GM21447 (cell line): ENCODE measurements at regions not wholly inside any gene's neighbourhood (a gene's known extent, or its start where the extent isn't known, plus 50 kb on each side); places are given as distances from the start of the nearest gene placed in this dataset.
"Not testable (repeated sequence)": the region's sequence is repeated elsewhere in the genome, so short reads cannot be mapped to it uniquely, and the experiment has no call there.

ENCODE experiments used
- ATAC-seq: cut with Tn5 transposase; IDR thresholded peaks from one replicate; pipeline ENCODE4 v1.9.1; 2021; ENCODE audit not compliant: unreplicated experiment

DNA sequence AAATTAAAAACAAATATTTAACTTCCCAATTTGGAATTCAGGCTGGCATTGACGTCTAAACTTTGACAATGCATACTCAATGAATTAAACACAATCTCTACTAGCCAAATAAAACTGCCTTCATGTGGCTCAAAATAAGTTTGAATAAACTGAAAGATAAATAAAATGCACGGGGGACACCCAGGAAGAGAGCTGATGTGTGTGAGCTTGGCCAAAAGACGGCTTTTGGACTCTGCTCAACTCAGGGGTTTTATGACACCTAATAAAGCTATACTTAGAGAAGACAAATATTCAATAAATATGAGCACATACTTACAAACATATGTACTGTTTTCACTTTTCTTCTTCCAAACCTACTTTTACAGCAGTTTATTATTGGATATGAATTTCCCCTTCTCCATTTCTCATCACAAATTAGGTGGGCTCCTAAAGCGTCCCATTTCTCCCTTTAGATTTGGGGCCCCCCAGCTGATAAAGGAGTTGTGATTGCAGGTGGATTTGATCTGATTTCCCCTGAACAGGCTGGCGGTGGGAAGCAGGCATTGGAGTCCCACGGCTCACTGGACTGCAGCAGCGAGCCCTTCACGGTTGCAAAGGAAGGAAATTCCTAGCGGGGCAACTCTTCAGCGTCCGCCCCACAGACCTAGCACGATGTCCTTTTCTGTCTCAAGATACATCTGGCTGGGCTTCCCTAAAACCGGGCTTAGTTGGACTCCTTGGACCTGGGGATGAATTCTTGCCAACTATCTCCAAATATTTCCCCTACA lies 79.6 kb downstream of the INSIG1 start:
- no peak for ATAC-seq

DNA sequence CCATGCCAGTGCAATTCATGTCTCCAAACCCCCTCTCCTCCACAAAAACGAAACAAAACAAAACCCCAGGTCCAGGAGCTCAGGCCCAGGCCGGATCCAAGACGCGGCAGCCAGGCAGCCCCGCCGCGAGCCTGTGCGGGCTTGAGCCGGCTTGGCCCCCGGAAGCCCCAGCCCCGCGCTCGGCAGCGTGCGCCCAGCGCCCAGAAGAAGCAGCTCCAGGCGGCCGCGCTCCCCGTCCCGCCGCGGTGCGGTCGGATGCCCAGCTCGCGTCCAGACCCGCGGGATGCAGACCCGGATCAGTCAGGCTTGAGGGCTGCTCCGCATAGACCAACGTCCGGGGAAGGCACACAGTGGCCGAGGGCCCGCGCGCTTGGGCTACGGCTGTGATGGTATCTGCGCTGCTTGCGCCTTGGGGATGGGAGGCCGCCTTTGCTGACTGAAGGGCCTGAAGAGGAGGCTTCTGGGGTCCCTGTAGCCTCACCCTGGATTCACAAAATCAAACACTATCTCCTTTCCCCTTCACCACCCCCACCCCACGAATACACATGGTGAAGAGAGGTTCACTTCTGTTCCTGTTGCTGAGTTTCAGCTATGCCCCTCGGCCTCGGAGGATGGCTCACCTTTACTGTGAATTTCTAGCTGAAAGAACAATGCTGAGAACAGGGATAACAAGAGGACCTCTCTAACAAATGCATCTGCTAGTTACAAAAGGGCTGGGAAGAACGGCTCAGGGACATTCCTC lies 79.9 kb upstream of the EN2 start:
- ATAC-seq = no peak

DNA sequence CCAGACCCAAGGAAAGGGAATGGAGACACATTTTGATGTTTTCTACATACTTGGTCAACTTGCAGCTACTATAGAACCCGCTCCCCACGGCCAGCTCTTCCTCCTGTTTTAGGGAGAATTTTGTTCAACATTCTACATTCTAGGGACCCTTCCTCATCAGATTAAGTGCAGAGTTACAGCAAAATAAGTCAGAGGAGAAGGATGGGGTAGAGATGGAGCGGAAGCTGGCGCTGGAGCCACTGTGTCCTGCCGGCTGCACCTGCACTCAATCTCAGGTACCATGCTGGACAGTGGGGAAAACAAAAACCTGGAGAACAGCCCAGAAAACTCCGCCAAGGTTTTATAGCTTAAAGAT lies 79.4 kb upstream of the EN2 start:
- no peak for ATAC-seq

DNA sequence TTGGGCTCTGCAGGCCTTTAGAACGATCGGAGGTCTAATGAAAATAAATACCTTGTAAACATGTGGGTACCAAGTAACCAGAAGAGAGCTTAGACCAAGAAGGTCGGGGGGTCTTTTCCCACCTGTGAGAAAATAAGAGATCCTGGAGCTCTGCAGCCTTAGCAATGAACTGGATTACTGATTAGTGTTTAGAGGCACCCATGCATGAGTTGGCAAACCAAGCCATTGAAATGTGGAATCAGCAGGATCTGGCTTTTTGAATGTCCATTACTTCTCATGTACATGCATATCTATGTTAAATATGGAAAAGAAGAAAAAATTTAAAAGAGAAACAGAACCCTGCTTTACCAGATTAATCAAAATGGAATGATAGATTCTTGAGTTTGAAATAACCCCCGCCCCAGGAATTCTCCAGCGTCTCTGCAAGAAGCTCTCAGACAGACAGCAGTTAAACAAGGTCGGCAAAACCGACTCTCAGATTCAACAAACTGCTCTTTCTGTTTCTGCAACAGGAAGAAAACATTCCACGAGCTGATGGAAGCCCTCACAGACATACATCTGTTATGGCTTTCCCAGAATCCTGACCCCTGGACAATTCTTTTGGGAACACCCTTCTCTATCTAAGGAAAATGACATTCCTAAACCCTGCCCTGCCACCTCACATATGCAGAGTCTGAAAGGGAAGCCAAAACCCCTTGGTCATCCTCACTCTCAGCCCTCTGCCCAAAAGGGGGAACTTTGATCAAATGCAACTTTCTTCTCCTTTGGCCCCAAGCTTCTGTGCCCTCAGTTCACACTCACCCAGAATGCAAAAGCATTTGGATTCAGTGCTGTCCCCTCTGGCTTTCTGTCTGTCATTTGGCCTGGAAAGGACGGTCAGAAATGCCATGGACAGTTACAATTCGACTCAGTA lies 78.7 kb upstream of the EN2 start:
- no peak for ATAC-seq

DNA sequence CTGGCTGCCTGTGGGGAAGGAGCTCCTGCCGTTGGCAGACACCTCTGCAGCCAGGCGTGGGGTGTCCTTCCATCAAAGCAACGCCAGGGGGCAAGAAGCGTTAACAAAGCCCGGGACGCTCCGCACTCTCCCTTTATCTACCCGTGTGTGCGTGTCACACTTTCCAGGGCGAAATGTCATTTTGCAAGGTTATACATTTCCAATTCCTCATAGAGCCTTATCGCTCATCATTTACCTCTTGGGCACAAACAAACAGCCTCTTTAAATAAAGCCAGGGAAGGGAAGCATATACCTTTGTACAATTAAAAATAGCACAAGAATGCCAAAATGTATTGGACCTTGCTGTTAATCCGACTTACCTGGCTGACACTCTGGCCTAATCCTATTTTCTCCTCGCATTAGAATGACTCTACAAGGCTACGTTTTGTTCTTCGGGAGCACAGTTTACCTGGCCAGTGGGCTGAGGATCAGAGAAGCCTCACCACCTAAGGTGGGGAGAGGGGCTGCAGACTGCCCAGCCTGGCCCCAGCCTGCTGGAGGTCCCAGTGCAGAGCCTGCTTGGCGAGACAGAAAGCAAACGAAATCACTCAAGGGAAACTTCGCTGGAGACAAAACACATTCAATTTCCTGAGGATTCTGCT lies 77.6 kb upstream of the EN2 start:
- ATAC-seq = peak; percentile 68

DNA sequence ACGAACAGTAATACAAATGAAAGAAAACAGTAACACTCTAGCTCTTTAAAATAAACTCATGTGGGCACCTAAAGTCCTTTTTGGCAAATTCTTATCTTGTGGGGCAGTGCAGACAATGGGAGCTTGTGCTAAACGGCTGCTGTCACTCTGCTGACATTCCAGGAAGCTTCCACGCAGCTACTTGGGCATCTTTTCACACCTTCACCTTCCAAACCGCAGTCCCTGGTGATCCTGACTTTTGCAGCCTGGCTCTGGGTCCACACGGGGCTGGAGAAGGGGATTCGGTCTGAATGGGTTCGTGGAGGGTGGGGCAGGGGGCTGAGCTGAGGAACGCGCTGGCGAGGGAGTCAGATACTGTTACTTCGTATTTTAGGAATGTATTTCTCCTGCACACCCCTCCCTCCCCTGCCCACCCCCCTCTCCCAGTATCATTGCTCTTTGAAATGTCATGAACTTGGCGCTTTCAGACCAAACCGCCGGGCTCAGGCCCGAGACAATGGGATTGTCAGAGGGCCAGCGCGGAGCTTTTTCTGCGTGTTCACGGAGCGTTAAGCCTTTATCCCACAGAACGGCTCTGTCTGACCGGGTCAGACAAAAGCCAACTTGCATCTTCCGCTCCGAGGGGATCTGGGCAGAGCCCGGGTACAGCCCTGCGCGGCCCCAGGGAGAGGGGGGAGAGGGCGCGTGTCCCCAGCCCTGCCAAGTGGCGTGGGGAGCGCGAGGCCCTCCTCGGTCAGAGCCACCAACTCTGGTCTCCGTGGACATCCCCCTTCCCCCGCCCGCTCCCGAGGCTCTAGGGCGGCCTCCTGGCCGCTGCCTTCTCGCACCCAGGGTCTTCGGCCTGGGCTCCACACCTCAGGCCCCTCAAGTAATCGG lies 76.7 kb upstream of the EN2 start:
- ATAC-seq = no peak

DNA sequence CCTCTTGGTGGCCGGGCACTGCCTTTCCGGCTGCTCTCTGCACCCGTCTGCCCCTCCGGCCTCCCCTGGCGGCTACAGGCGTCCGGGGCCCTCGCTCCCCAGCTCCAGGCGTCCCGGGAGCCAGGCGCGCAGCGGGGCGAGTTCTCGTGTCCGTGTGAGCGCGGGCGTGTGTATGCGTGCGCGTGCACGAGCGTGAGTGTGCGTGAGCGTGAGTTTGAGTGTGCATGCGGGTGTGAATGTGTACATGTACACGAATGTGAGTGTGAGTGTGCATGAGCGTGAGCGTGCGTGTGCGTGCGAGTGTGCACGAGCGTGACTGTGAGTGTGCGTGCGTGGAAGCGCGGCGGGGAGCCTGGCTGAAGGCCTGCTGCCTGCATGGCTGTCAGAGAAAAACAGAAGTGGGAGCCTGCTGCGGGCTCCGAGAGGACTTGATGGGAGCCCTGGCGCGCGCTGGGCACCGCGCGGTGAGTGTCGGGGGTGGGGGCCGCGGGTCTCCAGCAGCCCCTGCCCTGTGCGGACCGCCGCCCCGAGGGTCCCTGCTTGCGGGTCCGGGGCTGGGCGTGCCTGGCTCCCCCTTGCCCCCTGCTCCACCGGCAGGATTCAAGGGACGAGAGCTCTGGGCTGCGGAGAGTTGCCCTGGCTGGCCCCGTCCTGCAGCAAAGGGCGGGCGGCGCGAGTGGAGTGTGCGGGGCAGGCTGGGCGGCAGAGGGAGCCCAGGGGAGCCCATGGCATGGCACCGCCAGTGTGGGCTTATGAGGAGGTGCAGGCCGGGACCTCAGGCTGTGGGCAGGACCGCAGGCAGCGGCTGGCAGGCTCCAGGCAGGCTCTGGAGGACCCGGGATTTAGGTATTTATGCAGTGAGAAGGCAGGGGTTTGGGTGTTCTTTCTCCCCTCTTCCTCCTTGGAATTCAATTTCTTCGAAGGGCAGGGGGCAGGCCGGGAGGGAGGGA lies 75.8 kb upstream of the EN2 start:
- ATAC-seq = no peak

DNA sequence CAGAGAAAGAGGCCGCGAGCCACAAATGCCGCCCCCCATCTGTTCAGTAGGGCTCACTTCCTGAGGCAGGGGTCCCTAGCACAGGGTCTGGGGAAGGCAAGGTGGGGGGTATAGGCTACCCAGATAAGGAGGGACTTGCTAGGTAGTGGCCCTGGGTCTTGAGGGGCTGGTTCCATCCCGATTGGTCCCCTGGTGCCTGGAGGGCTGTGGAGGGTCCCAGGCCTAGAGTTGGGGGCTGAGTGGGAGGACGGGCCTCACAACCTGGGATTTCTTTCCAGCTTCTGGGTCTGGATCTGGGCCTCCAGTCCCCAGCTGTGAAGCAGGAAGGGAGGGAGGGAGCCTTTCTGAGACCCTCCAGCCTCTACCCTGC lies 75.1 kb upstream of the EN2 start:
- no peak for ATAC-seq

DNA sequence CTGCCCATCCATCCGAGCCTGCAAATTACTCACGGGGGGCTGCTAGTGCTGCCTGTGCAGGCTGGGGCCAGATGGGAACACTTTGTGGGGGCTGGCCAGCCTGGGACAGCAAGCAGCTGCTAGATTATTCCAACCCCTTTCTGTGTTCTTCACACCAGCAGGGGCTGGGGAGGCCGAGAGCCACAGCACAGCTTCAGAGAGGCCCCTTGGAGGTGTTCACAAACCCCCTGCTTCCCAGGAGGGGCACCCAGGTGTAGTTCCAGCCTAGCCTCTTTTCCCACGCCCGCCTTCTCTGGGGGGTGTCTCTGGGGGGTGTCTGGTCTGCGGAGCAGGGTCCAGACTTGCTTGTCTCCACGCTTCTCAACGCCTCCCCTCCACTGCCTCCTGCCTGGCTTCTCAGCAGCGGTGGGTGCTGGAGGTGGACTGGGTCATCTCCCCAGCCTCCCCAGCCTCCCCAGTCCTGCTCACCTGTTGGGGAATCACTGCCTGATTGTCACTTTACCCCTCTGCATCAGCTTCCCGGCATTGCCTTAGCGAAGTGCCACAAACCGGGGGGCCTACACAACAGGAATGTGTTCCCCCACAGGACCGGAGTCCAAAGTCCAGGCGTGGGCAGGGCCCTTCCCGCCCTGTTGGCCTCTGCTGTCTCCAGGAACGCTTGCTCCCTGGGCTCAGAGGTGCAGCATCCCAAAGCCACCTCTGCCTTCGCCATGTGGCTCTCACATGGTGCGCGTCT lies 74.0 kb upstream of the EN2 start:
- ATAC-seq = no peak

DNA sequence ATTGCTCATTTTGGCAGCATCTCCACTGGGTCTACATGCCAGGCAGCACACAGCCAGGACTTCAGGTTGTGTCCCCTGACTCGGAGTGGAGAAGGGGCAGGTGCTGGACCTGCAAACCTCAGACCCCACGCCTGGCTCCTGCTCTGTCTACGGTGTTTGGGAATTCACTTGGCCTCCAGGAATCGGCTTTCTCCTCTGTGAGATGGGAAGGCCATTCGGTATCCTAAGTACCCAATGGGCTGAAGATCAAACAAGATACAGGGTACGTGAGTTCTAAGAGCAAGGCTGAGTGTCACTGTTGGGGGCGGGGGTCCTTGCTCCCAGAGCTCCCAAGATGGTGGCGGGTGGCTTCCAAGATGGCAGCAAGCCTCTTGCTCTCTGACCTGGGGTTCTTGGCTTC lies 73.2 kb upstream of the EN2 start:
- ATAC-seq = no peak

DNA sequence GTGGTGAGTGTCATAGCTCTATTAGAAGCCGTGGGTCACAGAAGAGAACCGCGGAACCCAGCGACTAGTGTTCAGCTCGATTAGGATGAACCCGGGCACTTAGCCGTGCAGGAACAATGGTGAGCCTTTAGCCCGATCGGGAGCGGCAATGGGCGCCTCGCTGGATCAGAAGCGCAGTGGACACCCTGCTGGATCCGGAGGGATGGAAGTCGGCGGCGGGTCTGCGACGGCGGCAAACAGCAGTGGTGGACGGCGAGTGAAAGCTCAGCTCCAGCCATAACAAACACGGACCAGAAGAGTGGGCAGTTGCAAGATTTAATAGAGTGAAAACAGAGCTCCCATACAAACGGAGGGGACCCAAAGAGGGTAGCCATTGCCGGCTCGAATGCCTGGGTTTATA lies 72.7 kb upstream of the EN2 start:
- ATAC-seq = not testable (repeated sequence)

DNA sequence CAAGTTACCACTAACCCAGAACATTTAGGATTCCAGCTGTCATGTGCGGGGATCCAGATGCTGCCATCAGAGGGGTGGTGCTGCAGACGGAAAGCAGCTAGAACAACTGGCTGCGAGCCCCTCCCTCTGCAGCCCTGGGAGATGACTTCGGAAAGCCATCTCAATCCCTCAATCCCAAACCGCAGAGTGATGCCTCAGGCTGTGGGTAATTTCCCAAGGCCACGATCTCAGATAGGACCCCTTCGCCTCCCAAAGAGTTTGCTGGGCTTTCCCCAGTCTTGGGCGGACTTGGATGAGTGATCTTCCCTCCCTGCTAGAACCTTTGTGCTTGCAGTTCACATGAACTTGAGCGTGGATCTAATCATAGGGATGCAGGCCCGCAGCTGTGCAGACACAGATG lies 71.3 kb upstream of the EN2 start:
- ATAC-seq = no peak

DNA sequence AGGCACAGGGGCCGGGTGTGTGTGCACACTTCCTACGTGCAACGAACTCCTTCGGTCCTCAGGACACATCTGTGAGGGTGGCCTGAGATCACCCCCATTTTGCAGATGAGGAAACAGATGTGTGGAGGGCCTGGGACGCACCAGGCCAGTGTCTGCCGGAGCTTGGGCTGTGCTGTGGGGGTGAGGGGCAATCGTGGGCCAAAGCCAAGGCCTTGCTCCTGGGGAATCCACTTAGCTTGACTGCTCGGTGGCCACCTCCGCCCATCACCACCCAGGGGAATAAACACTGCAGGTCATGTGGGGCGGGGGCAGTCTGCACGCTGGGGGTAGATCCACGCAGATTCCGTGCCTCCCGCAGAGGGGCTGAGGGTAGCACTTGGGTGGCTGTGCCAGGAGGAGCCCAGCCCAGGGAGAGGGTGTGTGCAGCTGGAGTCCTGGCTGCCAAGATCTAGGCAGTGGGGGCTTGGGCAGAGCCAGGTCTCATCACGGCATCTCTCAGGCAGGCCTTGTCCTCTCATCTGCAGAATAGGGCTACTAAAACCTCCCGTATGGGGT lies 70.8 kb upstream of the EN2 start:
- ATAC-seq = no peak

DNA sequence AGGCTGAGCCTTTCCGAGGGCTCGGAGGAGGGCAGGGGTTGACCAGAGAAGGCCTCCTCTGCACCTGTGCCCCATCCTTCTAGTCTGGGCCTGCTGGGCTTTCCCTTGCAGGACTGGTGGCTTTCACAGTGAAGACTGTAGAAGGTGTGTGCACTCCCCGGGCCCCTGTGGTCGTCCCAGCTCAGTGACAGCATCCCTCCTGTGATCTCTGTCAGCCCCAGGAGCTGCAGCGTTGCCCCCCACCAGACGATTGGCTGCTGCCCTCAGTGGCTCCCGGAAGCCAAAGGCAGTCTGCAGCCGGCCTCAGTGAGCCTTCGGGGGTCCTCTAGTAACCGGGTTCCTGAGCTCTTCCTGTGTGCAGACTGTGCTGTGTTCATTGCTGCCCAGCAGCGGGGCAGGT lies 69.4 kb upstream of the EN2 start:
- no peak for ATAC-seq

DNA sequence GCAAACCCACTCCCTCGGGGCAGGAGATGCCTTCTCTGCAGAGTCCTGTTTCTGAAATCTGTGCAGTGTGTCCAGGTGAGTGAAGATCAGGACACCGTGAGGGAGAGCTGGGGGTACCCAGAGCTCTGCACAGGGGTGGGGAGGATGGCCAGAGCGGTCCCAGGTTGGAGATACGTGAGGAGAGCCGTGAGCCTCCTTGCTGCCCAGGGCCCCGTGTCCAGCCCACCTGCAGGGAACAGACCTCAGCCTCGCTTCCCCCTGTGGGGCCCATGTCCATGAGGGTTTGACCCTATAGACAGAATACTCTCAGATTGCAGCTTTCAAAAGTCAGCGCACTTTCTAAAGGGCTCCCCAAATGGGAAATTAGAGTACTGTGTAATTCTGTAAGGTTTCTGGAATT lies 66.5 kb upstream of the EN2 start:
- no peak for ATAC-seq

DNA sequence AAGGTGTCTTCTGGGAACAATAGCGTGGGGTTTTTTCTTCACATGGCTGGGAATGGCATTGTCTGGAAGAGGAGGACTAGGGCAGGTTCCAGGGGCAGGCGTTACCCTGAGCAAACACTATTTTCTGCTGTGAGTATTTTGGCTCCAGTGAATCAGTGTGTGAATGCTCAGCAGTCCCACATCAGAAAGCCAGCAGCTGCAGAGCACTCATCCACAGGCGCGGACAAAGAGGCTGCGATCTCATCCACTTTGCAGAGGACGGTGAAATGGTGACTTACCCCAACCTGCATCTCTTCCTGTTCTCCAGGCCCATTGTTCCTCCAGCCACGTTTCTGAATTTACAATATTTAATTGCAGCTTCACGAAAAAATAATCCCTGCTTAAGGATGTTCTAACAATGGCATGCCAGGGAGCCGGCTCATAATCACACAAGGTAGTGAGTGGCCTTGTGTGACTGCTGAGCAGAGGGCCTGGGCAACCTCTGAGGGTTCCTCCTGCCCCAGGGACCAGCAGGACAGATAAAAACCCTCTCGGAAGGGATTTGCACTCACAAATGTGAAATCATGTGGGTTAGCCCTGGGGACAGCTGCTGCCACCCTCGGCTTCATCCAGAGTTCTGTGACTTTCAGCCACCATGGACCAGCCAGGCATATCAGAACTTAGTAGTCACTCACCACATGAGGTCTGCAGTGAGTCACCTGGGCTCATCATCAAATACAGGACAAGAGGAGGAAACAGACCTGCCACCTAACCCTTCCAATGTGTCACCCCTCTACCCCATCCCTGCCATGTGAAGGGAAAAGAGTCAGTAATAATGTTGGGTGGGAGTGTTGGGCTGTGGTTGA lies 65.0 kb upstream of the EN2 start:
- no peak for ATAC-seq

DNA sequence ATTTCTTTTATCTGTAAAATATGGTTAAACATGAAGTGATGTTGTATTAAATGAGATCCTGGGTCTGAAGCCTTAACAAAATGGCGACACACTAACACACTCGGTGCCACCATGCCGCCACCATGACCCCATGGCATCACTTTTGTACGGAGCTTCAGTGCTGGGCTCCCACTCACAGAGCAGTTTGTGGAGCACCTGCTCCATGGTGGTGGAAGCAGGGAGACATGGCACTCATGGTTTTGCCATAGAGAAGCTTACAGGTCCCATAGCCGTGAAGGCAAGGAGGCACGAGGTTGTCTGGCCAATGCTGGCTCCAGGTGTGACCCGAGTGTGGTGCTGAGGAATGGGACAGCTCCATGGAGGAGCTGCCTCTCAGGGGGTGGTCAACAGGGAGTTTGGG lies 63.5 kb upstream of the EN2 start:
- no peak for ATAC-seq
